Gastrocnemius medialis (tissue), 4 donors: ENCODE measurements at regions not wholly inside any gene's neighbourhood (a gene's known extent, or its start where the extent isn't known, plus 50 kb on each side); places are given as distances from the start of the nearest gene placed in this dataset.

Source experiments
- CTCF ChIP-seq, 5 experiments: fragments of 450-650 bp in 3 of 5; fragments of 200-600 bp in 2 of 5; sonication (generic) in 2 of 5; IDR thresholded peaks in 4 of 5; conservative IDR thresholded peaks in 1 of 5; 1 replicate in 4 of 5; 2 replicates in 1 of 5; pipeline ENCODE4 v1.5.1; 2016 to 2019; ENCODE audit warnings: antibody characterized with exemption in 5 of 5, mild to moderate bottlenecking in 3 of 5, moderate library complexity in 3 of 5
- POLR2A ChIP-seq, 2 donors: fragments of 450-650 bp; IDR thresholded peaks; one replicate each; pipeline ENCODE4 v1.6.1; 2017; ENCODE audit warnings: antibody characterized with exemption in 2 of 2, mild to moderate bottlenecking in 2 of 2, moderate library complexity in 2 of 2

- TF ChIP-seq CTCF (IDR thresholded peaks at IDR 0.05 in 4 of 5, conservative IDR thresholded peaks at IDR 0.05 in 1 of 5) (no peak), POLR2A (IDR thresholded peaks at IDR 0.05) (no peak)
These were observed 115.3 kb upstream of the MLIP start for GRCh38 chr6:53995935-53996334.
